HG02610 (cell line): ENCODE measurements at regions not wholly inside any gene's neighbourhood (a gene's known extent, or its start where the extent isn't known, plus 50 kb on each side); places are given as distances from the start of the nearest gene placed in this dataset.
"Not testable (repeated sequence)": the region's sequence is repeated elsewhere in the genome, so short reads cannot be mapped to it uniquely, and the experiment has no call there.

ENCODE experiments used
- ATAC-seq: cut with Tn5 transposase; IDR thresholded peaks from one replicate; pipeline ENCODE4 v1.9.1; 2021; ENCODE audit warnings: mild to moderate bottlenecking, moderate library complexity; ENCODE audit not compliant: unreplicated experiment

DNA sequence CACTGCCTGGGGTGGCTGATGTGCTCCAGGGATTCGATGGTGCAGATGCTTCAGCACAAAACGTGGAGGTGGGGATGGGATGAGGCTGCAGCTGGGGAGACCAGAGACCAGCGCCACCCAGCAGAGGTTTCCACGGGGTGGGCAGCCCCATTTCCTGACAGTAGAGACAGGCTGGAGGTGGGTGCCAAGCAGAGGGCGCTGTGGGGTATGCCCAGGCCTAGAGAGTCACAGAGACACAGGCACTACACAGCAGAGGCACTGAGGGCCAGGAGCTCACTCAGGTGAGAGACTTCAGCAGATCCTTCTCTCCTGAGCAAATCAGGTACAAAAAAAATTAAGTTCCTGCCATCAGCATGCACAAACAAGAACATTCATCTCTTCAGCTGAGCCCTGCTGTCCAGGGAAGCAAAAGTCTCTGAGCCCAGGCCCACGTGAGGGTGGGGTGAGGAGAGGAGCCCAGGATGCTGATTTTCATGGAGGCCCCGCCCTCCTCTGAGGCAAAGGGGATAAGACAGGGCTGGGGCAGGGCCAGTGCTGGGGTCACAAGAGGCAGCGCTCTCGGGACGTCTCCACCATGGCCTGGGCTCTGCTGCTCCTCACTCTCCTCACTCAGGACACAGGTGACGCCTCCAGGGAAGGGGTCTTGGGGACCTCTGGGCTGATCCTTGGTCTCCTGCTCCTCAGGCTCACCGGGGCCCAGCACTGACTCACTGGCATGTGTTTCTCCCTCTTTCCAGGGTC lies 53.1 kb downstream of the GGTLC2 start:
- no peak for ATAC-seq

GRCh38 chr22:22698263-22698750 lies 53.9 kb downstream of the GGTLC2 start:
- no peak for ATAC-seq

DNA sequence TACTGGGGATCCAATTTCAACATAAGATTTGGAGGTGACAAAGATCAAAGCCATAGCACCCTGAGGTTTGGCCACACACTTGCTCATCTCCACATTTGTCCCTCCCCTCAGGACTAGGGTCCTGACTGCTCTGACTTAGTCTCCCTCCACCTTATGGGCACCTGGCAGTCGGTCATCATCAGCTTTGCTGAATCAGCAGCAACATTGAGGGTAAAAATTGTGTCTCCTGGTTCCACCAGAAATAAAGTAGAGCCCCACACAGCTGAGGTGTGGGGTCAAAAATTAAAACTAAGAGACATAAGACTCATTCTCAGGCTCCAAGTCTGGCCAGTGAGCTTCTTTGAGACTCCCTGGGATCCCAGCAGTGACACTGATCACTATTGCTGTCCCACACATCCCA lies 56.2 kb downstream of the GGTLC2 start:
- no peak for ATAC-seq

GRCh38 chr22:22701557-22701956 lies 57.1 kb downstream of the GGTLC2 start:
- not testable (repeated sequence) for ATAC-seq

GRCh38 chr22:22702237-22703202 lies 58.1 kb downstream of the GGTLC2 start:
- no peak for ATAC-seq

- no peak for ATAC-seq
These were observed 58.8 kb downstream of the GGTLC2 start for GRCh38 chr22:22703203-22703570.

GRCh38 chr22:22703715-22704114 lies 59.3 kb downstream of the GGTLC2 start:
- ATAC-seq = no peak

DNA sequence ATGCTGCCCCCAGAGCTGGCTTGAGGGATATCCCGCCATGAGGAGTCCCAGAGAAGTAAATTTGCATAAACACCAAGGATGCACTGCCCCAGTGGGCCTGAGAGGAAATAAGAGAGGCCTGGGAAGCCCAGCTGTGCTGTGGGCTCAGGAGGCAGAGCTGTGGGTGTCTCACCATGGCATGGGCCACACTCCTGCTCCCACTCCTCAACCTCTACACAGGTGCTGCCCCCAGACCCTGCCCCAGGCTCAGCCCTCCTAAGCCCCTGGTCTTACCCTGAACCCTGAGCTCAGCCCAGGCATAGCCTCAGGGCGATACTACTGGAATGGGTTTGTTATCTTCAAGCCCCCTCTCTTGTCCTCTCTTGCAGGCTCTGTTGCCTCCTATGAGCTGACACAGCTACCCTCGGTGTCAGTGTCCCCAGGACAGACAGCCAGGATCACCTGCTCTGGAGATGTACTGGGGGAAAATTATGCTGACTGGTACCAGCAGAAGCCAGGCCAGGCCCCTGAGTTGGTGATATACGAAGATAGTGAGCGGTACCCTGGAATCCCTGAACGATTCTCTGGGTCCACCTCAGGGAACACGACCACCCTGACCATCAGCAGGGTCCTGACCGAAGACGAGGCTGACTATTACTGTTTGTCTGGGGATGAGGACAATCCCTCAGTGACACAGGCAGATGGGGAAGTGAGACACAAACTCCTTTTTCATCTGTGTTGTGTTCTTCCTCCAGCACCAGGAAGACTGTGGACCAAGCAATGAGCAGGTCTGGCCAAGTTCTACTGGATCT lies 59.9 kb downstream of the GGTLC2 start:
- ATAC-seq = no peak

- ATAC-seq = no peak
These were observed 61.1 kb downstream of the GGTLC2 start for GRCh38 chr22:22705328-22706100.

DNA sequence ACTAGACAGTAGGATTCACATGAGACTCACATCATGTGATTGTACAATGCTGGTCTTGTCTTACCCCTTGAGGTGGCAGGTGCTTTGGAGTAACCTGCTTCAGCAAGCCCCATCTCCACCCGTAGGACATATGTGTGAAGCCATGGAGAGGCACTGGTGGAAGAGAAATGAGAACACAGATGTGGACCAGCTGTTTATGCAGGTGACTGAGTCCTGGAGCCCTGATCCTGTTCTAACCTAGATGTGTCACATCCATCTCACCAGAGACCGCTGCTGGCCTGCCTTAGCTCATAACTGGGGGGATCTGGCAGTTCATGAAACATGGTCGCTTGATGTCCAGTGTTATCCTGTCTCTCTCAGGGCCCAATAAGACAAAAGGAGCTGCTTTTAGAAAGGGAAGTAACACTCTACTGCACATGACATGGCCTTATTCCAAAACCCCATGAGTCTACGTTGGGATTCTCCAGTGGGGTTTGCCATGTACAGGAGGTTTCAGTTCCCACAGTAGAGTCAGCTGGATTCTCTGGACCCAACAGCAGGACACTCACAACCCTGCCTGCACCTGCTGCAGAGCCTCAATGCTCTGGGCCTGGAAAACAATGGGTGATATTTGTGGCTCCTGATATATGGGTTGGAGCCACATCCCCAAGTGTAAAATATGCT lies 62.0 kb downstream of the GGTLC2 start:
- no peak for ATAC-seq

DNA sequence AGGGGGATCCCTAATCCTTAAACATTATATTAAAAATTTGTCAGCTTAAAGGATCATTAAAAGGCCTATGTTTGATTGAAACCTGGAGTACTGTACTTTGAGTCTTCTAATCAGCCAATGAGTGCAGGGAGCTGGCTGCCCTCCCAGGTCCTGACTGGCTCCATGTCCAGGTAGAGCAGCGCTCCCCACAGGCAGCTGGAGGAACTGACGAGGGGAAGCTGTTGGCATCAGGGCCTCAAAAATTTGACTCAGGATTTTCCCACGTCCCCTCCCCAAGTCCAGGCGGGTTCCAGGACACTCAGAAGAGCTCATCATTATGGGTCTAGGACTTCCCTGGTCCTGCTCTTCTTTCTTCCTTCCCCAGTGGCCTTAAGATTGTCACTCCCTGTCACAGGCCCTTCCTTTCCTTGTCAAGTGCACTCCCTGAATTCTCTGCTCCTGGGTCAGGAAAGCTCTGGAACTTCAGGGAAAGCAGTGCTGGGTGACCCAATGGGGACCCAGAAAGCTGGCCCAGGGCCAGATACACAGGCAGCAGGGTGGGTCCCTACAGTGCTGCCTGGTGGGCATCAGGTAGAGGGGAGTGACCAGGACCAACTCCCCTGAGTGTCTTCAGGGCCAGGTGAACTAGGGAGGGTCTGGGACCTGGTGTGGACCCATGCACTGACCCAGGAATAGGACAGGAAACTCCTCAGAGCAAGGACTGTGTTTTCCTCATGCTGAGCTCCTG lies 65.5 kb downstream of the GGTLC2 start:
- no peak for ATAC-seq

GRCh38 chr22:22710719-22711531 lies 66.5 kb downstream of the GGTLC2 start:
- ATAC-seq = no peak

DNA sequence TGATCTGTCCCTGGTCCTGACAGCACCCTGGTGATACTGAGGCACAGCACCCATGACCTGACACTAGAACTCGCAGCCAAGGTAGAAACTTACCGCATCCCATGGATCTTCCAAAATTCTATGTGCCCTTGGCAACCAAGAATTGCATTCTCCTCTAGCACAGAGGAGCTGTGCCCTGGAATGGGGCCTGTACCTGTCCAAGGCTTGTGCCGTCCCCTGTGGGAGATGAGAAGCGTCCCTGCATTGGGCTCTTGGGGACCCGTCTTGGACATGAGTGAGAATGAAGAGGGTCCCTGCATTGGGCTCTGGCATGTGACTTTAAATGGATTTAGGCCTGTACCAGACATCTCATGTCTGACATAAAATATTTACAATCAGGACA lies 67.1 kb downstream of the GGTLC2 start:
- ATAC-seq = no peak

- no peak for ATAC-seq
These were observed 67.8 kb downstream of the GGTLC2 start for GRCh38 chr22:22712092-22712658.

DNA sequence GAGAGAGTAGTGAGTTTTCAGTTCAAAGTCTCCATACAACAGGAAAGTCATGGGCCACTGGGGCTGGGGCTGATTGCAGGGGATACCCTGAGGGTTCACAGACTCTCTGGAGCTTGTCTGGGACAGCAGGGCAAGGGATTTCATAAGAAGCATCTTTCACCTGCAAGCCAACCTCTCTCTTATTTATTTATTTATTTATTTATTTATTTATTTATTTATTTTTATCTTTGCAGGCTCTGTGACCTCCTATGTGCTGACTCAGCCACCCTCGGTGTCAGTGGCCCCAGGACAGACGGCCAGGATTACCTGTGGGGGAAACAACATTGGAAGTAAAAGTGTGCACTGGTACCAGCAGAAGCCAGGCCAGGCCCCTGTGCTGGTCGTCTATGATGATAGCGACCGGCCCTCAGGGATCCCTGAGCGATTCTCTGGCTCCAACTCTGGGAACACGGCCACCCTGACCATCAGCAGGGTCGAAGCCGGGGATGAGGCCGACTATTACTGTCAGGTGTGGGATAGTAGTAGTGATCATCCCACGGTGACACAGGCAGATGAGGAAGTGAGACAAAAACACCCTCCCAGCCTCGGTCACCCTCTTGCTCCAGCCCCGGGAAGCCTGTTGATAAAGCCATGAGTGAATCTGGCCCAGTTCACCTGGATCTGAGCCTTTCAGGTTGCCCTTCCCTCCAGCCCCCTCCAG lies 68.4 kb downstream of the GGTLC2 start:
- no peak for ATAC-seq

GRCh38 chr22:22713416-22713815 lies 69.0 kb downstream of the GGTLC2 start:
- ATAC-seq = no peak

DNA sequence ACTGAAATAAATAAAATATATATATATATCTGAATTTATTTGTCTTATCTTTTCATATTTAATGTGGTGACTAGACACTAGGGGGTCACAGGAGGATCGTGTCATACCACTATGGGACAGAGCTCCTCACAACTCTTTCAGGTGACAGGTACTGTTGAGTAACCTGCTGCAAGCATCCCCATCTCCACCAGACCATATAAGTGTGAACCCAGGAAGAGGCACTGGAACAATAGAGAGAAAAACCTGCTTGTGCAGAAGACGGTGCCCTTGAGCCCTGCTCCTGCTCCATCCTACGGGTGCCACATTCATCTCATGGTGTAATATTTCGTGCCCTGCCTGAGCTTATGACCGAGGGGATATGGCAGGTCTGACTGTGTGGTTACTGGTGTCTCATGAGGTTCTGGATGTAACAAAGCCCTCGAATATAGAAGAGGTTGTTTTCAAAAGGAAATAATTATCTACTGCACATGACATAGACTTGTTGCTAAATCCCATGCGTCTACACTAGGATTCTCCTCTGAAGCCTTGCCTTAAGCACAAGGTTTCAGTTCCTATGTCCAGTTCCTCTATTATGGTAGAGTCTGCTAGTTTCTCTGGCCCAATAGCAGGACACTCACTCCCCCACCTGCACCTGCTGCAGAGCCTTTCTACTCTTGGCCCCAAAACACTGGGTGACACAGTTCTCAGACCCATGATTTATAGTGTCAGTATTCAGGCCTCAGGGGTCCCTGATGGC lies 70.4 kb downstream of the GGTLC2 start:
- no peak for ATAC-seq
